SK-N-MC (cell line): ENCODE measurements at regions not wholly inside any gene's neighbourhood (a gene's known extent, or its start where the extent isn't known, plus 50 kb on each side); places are given as distances from the start of the nearest gene placed in this dataset.

Experiments
- EZH2 ChIP-seq: fragments of 200-600 bp; sonication (generic); IDR thresholded peaks from one replicate; pipeline ENCODE4 v1.6.1; 2017; ENCODE audit warnings: antibody characterized with exemption
- FOXP2 ChIP-seq: optimal IDR thresholded peaks from 2 replicates; pipeline ENCODE3; 2011; ENCODE audit warnings: mild to moderate bottlenecking, moderate library complexity; ENCODE audit not compliant: insufficient read depth; ENCODE audit errors: extremely low read length, control extremely low read depth
- POLR2AphosphoS5 ChIP-seq: IDR thresholded peaks from 2 replicates; pipeline ENCODE4 v1.6.1; 2012; ENCODE audit warnings: mild to moderate bottlenecking, low read depth, low read length, borderline replicate concordance

- TF ChIP-seq POLR2AphosphoS5: no peak
- TF ChIP-seq EZH2: no peak
- no peak for TF ChIP-seq FOXP2
Observed at GRCh38 chr10:31697271-31698180, 231.1 kb downstream of the ARHGAP12 start.
